A549 (cell line): ENCODE measurements at regions not wholly inside any gene's neighbourhood (a gene's known extent, or its start where the extent isn't known, plus 50 kb on each side); places are given as distances from the start of the nearest gene placed in this dataset.

ENCODE experiments used
- CHD2 ChIP-seq: fragments of 150-350 bp; IDR thresholded peaks from 2 replicates; pipeline ENCODE4 v1.6.1; 2014; ENCODE audit warnings: low read length; ENCODE audit not compliant: partially characterized antibody
- CTCF ChIP-seq: fragments of >200 bp; sonication (Bioruptor Twin); formaldehyde crosslinking; IDR thresholded peaks from 3 replicates; pipeline ENCODE4 v1.5.1; 2016
- EP300 ChIP-seq, 2 experiments: fragments of >200 bp; sonication (Bioruptor Twin); formaldehyde crosslinking; IDR thresholded peaks; 2 replicates in 1 of 2; 3 replicates in 1 of 2; pipeline ENCODE4 v1.6.1; 2016 to 2017
- HMGXB4 ChIP-seq: fragments of 250-450 bp; sonication (Bioruptor Pico); IDR thresholded peaks from 2 replicates; pipeline ENCODE4 v1.5.0; 2021; ENCODE audit warnings: mild to moderate bottlenecking, moderate library complexity, borderline replicate concordance
- JUN ChIP-seq, 2 experiments: fragments of >200 bp; sonication (Bioruptor Twin); formaldehyde crosslinking; IDR thresholded peaks; 2 replicates in 1 of 2; 3 replicates in 1 of 2; pipeline ENCODE4 v1.6.1; 2016 to 2017
- POLR2A ChIP-seq: IDR thresholded peaks from 2 replicates; pipeline ENCODE4 v1.6.1; 2012; ENCODE audit warnings: mild to moderate bottlenecking, low read length
- SREBF2 ChIP-seq: fragments of 450-650 bp; IDR thresholded peaks from 2 replicates; pipeline ENCODE4 v1.6.1; 2014; ENCODE audit warnings: mild to moderate bottlenecking, moderate library complexity
- TFCP2L1 ChIP-seq: fragments of 250-450 bp; sonication (Bioruptor Pico); IDR thresholded peaks from 2 replicates; pipeline ENCODE4 v1.5.0; 2021; ENCODE audit warnings: mild to moderate bottlenecking

- no peak for TF ChIP-seq TFCP2L1 (CRISPR knock-in tag)
- TF ChIP-seq JUN (IDR thresholded peaks at IDR 0.05): no peak
- TF ChIP-seq CHD2: no peak
- TF ChIP-seq CTCF: no peak
- no peak for TF ChIP-seq EP300 (IDR thresholded peaks at IDR 0.05)
- no peak for TF ChIP-seq HMGXB4 (CRISPR knock-in tag)
- no peak for TF ChIP-seq POLR2A
- no peak for TF ChIP-seq SREBF2
These were observed 134.3 kb downstream of the SNX19 start for GRCh38 chr11:130781931-130782330.
